ENCODE measurements at regions not wholly inside any gene's neighbourhood (a gene's known extent, or its start where the extent isn't known, plus 50 kb on each side); places are given as distances from the start of the nearest gene placed in this dataset.

GRCh38 chr6:113290684-113291083 is 566.5 kb upstream of the MARCKS start:
- TF ChIP-seq CTCF (IDR thresholded peaks at IDR 0.05), result no peak
- TF ChIP-seq POLR2AphosphoS5 (IDR thresholded peaks at IDR 0.05), result no peak
- no peak for TF ChIP-seq POLR2A (IDR thresholded peaks at IDR 0.05)
- Histone ChIP-seq H3K4me1 (no peaks in the 10 kb centered on the region), H3K27me3 (no peaks in the 10 kb centered on the region), H3K27ac (no peak overlapping the region), H3K4me3 (no peak overlapping the region), H3K36me3 (no peaks in the 10 kb centered on the region), H3K9me3 (peaks cover 3 to 9% of the 10 kb centered on the region in 2 donors)
- no peak for DNase-seq (ENCODE audit: low spot score in 2 of 2)
- intact Hi-C loops (cut with DNase I; ENCODE audit: low total_unique reads), result no loop called here

GRCh38 chr6:113291751-113292445 is 565.2 kb upstream of the MARCKS start:
- H3K36me3 ChIP-seq, result no peaks in the 10 kb centered on the region
- no peak overlapping the region for H3K4me3 ChIP-seq
- TF ChIP-seq CTCF (IDR thresholded peaks at IDR 0.05), result no peak
- H3K27ac ChIP-seq, result no peak overlapping the region
- no peak for DNase-seq (ENCODE audit: low spot score in 2 of 2)
- peaks cover 0 to 2% of the 10 kb centered on the region in 2 donors for H3K9me3 ChIP-seq
- no peaks in the 10 kb centered on the region for H3K4me1 ChIP-seq
- H3K27me3 ChIP-seq, result no peaks in the 10 kb centered on the region
- intact Hi-C loops (cut with DNase I; ENCODE audit: low total_unique reads), result no loop called here

GRCh38 chr6:113292646-113293422 is 564.3 kb upstream of the MARCKS start:
- no peak for TF ChIP-seq POLR2A (IDR thresholded peaks at IDR 0.05)
- no peak for TF ChIP-seq POLR2AphosphoS5 (IDR thresholded peaks at IDR 0.05)
- no peak for TF ChIP-seq CTCF (IDR thresholded peaks at IDR 0.05)
- no peak overlapping the region for H3K27ac ChIP-seq
- intact Hi-C loops (cut with DNase I; ENCODE audit: low total_unique reads), result no loop called here

GRCh38 chr6:113293423-113293740 is 563.8 kb upstream of the MARCKS start:
- Histone ChIP-seq H3K27me3 (no peaks in the 10 kb centered on the region), H3K9me3 (no peaks in the 10 kb centered on the region), H3K4me3 (no peak overlapping the region), H3K27ac (no peak overlapping the region), H3K36me3 (no peaks in the 10 kb centered on the region), H3K4me1 (no peaks in the 10 kb centered on the region)
- intact Hi-C loops (cut with DNase I; ENCODE audit: low total_unique reads), result no loop called here
- DNase-seq (ENCODE audit: low spot score in 2 of 2), result no peak
- no peak for TF ChIP-seq CTCF (IDR thresholded peaks at IDR 0.05)
- no peak for TF ChIP-seq POLR2AphosphoS5 (IDR thresholded peaks at IDR 0.05)
- TF ChIP-seq POLR2A (IDR thresholded peaks at IDR 0.05), result no peak

More at GRCh38 chr6:113292646-113293422, 564.3 kb upstream of the MARCKS start:
- H3K4me1 ChIP-seq, result no peaks in the 10 kb centered on the region
- H3K27me3 ChIP-seq, result no peaks in the 10 kb centered on the region
- DNase-seq (ENCODE audit: low spot score in 2 of 2), result no peak
- no peak overlapping the region for H3K4me3 ChIP-seq
- H3K9me3 ChIP-seq, result no peaks in the 10 kb centered on the region
- H3K36me3 ChIP-seq, result no peaks in the 10 kb centered on the region

- TF ChIP-seq POLR2A (IDR thresholded peaks at IDR 0.05) (no peak), CTCF (IDR thresholded peaks at IDR 0.05) (no peak), POLR2AphosphoS5 (IDR thresholded peaks at IDR 0.05) (no peak)
- DNase-seq (ENCODE audit: low spot score in 2 of 2), result no peak
- intact Hi-C loops (cut with DNase I; ENCODE audit: low total_unique reads), result no loop called here
- Histone ChIP-seq H3K9me3 (no peaks in the 10 kb centered on the region), H3K36me3 (no peaks in the 10 kb centered on the region), H3K27ac (no peak overlapping the region), H3K4me1 (no peaks in the 10 kb centered on the region), H3K27me3 (no peaks in the 10 kb centered on the region), H3K4me3 (no peak overlapping the region)
Measured at GRCh38 chr6:113299531-113299930, 557.6 kb upstream of the MARCKS start.
